ENCODE measurements at regions not wholly inside any gene's neighbourhood (a gene's known extent, or its start where the extent isn't known, plus 50 kb on each side); places are given as distances from the start of the nearest gene placed in this dataset.
"Not testable (repeated sequence)": the region's sequence is repeated elsewhere in the genome, so short reads cannot be mapped to it uniquely, and the experiment has no call there.

GRCh38 chr12:124070394-124071074, 97.5 kb downstream of the ZNF664 start:
- not testable (repeated sequence) for DNase-seq (ENCODE audit: low read depth)

- DNase-seq (ENCODE audit: low read depth) = no peak
Observed at GRCh38 chr12:124071075-124071443, 98.0 kb downstream of the ZNF664 start.

- DNase-seq (ENCODE audit: low read depth) = no peak
Observed at GRCh38 chr12:124073356-124074035, 100.5 kb downstream of the ZNF664 start.

GRCh38 chr12:124075841-124076240, 102.8 kb downstream of the ZNF664 start:
- no peak for DNase-seq (ENCODE audit: low read depth)

- DNase-seq (ENCODE audit: low read depth) = no peak
Observed at GRCh38 chr12:124077701-124078100, 104.7 kb downstream of the ZNF664 start.

GRCh38 chr12:124078800-124079199, 105.8 kb downstream of the ZNF664 start:
- DNase-seq (ENCODE audit: low read depth) = no peak

GRCh38 chr12:124080649-124081048, 107.6 kb downstream of the ZNF664 start:
- no peak for DNase-seq (ENCODE audit: low read depth)

- no peak for DNase-seq (ENCODE audit: low read depth)
Observed at GRCh38 chr12:124082012-124082411, 109.0 kb downstream of the ZNF664 start.

GRCh38 chr12:124082687-124083086, 109.7 kb downstream of the ZNF664 start:
- DNase-seq (ENCODE audit: low read depth) = no peak

- DNase-seq (ENCODE audit: low read depth) = no peak
Observed at GRCh38 chr12:124083708-124084107, 110.7 kb downstream of the ZNF664 start.

- DNase-seq (ENCODE audit: low read depth) = no peak
Observed at GRCh38 chr12:124085419-124086296, 112.6 kb downstream of the ZNF664 start.

- DNase-seq (ENCODE audit: low read depth) = no peak
Observed at GRCh38 chr12:124086299-124086898, 113.4 kb downstream of the ZNF664 start.

GRCh38 chr12:124087266-124088051, 114.4 kb downstream of the ZNF664 start:
- DNase-seq (ENCODE audit: low read depth) = no peak

GRCh38 chr12:124088217-124088907, 115.3 kb downstream of the ZNF664 start:
- DNase-seq (ENCODE audit: low read depth) = no peak

- not testable (repeated sequence) for DNase-seq (ENCODE audit: low read depth)
Observed at GRCh38 chr12:124089181-124089914, 116.3 kb downstream of the ZNF664 start.

- no peak for DNase-seq (ENCODE audit: low read depth)
Observed at GRCh38 chr12:124091835-124092234, 118.8 kb downstream of the ZNF664 start.

- not testable (repeated sequence) for DNase-seq (ENCODE audit: low read depth)
Observed at GRCh38 chr12:124092532-124092931, 119.5 kb downstream of the ZNF664 start.

GRCh38 chr12:124093297-124093696, 120.3 kb downstream of the ZNF664 start:
- DNase-seq (ENCODE audit: low read depth) = no peak

GRCh38 chr12:124094188-124094587, 121.2 kb downstream of the ZNF664 start:
- no peak for DNase-seq (ENCODE audit: low read depth)

GRCh38 chr12:124094733-124095132, 121.7 kb downstream of the ZNF664 start:
- DNase-seq (ENCODE audit: low read depth) = no peak

All from forelimb muscle (tissue), 1 donor.